Mucosa of gallbladder (tissue), 1 donor: ENCODE measurements at regions not wholly inside any gene's neighbourhood (a gene's known extent, or its start where the extent isn't known, plus 50 kb on each side); places are given as distances from the start of the nearest gene placed in this dataset.
"Not testable (repeated sequence)": the region's sequence is repeated elsewhere in the genome, so short reads cannot be mapped to it uniquely, and the experiment has no call there.

Experiments
- DNase-seq: peaks from one replicate; pipeline ENCODE4 v3.0.0-alpha.2; 2020; ENCODE audit warnings: low spot score
- donor health status: DM: no; HTN: no; CAD: no.

DNA sequence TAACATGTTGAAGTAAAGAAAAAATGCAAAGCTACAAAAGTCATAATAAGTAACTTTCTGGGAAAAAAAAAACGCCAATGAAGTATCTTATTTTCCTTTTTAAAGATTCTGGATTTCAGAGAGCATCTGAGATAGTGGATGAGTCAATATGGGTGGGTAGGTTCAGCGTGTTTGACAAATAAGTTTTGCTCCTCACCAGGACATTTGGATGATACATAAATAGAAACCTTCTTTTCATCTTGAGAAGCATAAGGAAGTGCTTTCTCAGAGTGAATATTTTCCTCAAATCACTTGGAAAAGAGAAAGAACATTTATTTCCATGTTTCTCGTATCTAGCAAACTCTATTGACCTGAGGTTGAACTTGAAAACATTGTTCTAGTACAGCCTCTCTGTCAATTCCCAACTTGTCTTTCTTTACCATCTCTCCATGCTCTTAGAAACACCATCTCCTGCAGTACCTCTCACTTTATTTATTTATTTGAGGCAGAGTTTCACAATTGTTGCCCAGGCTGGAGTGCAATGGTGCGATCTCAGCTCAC lies 463.2 kb downstream of the KLF5 start:
- DNase-seq: no peak

DNA sequence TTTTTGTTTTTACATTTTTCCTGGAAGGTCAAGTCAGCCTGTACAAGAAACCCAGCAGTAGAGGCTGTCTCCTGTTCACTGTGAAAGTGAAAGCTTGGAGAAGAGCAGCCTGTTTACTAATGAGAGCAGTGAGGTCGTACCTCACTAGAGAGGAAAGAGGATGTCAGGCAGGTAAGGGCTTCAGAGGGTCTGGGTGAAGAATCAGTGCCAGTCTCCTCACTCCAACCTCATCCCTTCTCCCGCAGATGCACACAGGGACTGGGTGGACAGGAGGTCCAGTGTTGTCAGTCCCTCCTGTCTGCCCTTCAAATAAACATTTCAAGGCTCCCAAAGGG lies 462.5 kb downstream of the KLF5 start:
- no peak for DNase-seq

DNA sequence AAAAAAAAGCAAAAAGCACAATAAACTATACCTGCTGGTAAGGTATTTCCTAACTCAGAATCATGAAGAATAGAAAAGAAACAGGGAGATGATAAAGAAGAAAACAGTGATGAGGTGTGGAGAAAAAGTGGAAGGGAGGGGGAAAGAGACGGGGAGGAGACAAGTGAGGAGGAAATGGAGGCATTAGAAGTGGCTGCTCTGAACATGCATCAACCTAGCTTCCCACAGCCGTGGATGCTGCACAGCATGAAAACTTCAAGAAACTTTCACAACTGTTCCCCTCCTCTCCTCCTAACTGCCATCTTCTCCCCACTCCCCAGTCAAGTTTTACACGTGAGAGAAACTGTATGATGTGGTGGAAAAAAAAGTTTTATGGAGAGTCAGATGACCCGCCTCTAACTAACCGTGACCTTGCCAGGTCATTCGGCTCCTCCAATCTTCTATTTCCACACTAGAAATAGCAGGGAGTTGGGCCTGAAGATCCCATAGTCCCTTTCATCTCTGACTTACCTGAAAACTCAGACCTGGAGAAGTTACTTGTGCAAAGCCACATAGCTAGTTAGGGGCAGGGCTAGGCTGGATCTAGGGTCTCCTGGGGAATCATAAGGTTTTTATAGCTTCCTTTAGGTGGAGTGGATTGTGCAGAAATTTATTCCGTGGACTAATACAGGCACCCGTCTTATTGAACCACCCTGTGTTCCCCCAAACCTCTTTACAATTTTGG lies 461.9 kb downstream of the KLF5 start:
- no peak for DNase-seq

DNA sequence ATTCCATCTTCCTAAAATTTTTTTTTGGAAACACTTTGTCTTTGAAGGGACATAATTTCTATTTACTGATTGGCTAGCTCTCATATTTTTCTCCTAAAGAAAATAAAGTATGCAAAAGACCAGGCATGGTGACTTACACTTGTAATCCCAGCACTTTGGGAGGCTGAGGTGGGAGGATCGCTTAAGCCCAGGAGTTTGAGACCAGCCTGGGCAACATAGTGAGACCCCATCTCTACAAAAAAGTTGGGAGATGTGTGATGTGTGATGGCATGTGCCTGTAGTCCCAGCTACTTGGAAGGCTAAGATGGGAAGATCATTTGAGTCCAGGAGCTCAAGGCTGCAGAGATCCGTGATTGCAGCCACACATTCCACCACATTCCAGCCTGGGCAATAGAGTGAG lies 461.3 kb downstream of the KLF5 start:
- not testable (repeated sequence) for DNase-seq

DNA sequence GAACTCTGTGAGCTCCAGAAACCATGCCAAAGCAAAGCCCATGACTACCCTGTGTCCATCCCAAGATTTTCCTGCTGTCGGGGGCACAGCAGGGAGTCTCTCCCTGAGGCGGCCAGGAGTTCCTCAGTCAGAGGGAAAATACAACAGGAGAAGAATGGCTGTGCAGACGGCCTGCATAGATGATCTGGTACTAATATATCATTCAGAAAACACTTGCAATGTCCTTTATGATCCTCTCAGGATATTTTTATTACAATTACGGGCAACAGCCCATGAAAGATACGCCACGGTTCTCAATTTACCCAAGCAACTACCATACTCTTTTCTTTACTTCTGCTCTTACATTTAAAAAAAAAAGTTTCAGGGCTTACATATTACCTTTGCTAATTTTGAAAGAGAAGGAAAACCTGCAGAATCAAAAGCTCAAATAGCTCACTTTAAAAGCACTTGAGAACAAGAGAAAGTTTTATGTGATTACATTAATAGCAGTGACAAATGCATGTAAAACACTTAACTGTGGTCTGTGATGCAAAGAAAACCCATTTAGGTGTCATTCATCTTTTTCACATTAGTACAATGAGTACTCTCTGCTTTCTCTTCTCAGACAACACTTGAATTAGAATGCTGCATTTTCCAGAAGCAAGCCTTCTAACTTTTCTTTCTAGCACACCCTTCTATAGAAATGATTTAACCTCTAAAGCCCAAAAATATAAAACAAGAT lies 460.8 kb downstream of the KLF5 start:
- no peak for DNase-seq

DNA sequence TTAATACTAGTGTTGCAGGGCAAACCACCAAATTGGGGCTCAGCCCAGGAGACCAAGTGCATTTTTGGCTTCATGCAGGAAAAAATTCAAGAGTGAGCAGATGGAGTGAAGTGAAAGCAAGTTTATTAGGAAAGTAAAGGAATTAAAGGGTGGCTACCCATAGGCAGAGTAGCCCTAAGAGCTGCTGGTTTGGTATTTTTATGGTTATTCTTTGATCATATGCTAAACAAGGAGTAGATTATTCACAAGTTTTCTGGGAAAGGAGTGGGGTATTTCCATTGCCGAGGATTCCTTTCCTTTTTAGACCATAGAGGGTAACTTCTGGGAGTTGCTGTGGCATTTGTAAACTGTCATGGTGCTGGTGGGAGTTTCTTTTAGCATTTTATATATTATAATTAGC lies 459.0 kb downstream of the KLF5 start:
- DNase-seq: no peak

DNA sequence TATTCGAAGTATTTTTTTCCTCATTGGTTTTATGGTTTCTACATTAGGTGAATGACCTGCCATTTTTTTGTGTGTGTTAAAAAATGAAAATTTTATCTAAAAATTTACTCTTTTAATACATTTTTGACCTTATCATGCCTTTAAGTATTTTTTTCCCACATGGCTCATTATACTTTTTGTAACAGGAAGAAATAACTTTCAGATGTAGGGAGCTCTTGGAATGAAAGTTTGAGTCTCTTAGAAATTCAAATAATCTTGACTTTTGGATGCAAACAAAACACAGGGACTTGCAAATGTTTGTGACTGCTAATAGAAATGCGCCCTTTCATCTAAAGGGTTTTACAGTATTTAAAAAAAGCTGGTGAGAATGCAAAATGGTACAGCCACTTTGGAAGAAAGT lies 457.9 kb downstream of the KLF5 start:
- no peak for DNase-seq

DNA sequence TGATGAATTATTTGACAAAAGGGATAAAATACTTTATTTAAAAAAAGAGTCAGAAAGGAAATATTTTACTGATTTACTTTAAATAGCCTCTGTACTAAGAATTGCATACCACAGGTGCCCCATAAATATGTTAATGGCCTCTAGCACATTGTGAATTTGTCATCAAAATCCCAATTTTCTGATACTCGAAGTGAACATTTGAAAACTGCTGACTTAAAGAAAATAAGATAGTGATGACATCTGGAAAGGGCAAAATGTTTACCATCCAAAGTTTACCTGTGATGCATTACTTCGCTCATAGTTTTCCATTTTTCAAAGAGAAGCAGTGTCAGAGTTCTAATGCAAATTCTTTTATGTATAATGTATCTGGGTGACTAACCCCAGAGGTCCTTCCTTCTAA lies 455.4 kb downstream of the KLF5 start:
- DNase-seq: no peak

DNA sequence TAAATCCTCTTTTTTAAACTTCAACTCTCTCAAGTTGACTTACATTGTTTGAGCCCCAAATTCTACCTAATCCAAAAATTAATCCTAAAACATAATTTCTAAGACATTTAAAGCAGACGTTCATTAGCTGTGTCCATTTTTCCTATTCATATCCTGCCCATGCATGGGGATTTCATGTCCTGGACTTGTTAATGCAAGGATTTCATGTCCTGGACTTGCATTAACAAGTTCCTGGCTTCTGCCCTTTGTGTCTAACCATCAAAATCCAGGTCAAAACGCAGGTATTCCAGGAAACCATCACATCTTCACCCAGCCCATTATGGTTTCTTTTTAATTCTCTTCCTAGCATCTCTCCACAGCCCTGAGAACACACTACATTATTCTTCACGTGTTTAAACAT lies 454.9 kb downstream of the KLF5 start:
- no peak for DNase-seq

DNA sequence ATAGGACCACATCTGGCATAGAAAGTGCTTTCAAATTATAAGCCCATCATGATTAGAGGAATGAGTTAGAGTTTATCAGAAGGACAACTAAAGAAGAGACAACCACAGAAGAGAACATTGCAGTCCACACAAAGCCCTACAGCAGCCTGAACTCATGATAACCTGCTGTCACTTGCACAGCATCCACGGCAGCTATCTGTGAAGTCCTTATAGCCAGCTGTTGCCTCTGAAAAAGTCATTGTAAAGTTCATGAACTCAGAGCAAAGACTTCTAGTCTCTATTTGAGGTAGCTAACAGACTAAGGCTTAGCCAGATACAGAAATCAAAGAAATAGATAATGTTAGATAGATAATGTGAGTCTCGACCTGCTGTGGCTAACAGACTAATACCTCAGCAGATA lies 450.0 kb downstream of the KLF5 start:
- DNase-seq: no peak

DNA sequence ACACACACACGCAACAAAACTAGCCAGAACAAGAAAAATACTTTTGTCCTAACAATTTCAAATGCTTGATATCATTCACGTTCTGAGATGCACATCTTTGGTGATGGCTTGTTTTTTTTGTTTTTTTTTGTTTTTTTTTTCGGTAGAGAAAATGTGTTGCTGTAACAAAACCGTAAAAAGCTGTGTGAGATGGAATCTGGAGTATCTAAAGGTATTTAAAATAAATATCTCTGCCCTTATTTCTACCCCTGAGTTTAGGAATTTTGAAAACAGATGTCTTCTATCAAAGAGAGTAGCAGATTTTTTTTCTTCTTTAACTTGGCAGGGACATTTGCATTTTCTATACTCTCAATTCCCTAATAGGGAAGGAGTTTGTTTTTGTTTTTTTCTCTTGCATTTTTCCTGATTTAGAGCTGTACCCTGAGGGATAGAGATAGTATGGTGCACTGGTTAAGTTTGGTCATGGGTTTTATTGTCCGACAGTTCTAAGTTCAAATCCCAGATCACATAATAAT lies 446.6 kb downstream of the KLF5 start:
- DNase-seq: no peak

DNA sequence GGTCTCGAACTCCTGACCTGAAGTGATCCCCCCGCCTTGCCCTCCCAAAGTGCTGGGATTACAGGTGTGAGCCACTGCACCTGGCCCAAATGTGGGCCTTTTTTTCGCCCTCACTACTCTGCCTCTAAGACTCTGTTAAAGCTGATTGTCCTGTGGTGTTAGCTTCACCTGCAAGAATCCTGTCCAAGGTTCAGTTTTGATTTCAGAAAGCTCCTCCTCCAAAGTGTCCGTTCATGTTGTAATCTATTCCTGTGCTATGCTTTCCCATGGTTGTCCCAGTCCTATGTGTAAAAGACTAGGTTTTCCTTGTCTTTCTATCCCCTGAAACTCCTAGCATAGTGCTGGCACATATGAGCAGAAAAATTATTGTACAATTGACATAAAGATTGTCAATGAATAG lies 440.9 kb downstream of the KLF5 start:
- no peak for DNase-seq

DNA sequence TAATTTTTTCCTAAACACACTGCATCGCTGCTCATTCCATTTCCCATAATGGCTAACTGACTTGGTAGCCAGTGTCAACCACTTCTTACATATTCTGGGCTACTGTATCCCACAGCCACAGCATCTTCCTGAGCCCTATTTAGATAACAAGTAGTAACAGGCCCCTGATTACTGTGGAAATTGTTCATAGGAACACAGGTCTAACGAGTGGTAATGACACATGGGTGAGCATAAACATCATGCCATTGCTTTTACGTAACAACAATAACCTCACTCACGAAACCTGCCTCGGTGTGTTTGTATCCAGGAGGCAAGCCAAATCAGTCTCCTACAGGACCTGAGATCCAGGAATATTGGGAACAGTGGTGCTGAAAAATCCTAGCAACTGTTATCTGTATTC lies 438.6 kb downstream of the KLF5 start:
- no peak for DNase-seq

DNA sequence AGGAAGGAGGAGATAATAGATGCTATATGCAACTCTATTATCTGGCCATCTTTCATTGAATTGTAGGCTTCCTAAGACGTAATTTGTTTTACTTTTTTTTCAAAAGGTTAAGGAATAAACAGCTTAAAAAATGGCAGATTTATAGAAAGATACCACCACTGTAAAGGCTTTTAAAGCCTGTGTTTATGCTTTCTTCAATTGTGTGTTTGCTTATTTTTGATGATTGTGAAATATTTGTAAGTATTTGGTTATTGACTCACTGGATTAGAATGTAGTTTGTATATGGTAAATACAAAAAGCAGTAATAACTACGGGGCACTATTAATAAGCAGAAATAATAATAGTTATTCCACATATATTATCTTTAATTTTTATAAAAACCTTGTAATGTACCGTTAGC lies 437.9 kb downstream of the KLF5 start:
- no peak for DNase-seq

DNA sequence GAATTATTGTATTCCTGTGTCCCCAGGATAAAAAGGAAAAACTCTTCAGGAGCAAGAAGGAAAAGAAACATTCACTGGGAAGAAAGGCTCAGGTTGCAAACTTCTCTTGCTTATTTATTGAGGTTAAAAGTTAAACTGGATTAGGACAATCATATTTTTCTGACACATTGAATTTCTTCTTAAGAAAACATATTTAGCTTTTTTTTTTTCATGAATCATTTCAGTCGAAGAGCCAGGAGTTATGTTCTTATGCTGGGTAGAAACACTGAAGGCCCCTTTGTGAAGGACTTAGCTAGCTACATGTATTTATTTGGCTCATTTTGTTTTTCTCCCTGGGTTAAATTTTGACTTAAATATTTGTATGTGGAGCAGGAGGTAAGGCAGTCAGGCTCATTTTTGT lies 434.0 kb downstream of the KLF5 start:
- no peak for DNase-seq

DNA sequence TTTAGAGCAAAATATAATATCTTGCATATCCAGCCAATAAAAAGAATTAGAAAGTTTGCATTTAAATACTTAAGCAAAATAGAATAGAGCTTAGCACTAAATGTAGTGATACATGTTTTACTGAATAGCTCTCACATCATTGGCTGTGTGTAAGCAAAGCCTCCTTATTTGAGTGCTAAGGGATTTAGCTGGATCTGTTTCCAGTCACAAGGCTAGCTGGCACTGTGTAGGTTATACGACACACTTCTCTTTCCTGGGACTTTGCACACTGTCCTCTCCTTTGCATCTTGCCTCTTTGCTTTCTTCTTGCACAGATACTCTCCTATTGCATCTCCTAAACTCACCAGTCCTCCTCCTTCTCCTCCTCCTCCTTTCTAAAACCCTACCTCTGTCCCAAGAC lies 423.8 kb downstream of the KLF5 start:
- DNase-seq: no peak

DNA sequence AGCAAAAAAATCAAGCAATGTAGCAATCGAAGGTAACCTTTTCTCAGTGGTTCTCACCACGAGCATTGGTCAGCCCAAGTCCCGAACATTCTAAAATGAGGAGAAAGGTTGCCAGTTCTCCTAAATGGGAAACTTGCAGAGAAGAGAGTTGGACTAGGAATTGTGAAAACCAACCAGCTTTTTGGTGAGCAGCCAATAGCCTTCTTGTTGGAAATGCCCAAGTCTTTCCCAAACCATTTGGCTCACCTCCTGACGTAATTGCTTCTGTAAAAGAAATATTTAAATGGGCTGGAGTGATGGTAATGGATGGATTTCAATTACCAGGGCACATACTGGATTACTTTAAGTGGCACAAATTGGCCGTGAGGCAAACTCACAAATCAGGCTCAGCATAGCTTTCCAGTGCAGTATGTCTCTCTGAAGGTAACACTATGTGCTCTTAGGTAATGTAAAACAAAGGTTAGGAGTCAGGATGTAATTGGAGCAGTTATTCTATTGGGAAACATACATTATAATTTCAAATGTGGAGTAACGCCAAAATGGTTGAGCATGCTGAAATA lies 423.2 kb downstream of the KLF5 start:
- no peak for DNase-seq

DNA sequence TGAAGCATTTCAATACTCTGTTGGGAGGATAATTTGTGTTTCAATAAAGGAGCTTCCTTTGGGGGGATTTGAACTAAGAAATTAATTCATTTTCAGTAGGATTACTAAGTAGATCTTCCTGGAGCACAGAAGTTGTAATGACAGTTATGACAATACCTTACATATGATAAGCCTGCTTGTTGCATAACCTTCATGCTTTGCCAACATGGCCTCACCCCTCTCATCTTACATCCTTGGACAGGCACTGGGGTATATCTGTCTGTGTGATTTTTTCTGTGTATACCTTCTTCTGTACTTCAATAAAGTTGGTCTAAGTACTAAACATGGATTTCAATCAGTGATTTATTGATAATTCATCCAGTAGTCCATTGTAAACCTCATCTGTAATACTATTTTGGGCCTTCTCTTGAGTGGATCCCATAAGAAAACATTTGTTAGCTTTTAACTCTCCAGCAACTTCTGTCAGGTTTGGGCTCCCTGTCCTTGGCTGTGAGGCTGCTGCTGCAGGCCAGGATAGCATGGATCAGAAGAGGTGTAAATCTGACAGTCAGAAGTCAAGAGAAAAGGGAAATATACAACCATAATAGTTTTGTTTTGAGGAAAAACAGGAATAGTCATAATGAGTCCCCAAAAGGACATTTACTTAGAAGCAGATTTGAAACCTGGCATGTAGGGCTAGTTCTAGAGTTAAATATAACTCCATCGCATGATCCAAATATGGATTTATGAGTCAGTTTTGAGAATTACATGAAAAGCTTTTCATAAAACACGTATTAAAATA lies 422.2 kb downstream of the KLF5 start:
- DNase-seq: no peak

DNA sequence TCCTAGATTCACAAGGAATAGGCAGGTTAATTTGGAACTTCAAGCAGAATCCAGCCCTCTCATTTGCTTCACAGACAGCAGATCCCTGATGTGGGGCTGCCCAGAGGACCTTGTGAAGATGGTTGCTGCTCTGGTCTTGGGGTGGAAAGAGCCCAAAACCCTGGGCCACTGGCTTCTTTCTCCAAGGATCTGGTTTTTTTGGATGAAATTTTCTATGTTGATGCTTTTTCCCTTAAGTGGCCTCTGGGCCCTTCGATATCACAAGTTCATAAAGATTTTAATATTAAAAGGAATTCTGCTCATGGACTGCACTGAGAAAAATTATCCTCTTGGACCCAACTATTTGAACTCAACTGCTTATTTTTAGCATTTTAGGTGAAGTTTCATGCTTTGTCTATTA lies 421.1 kb downstream of the KLF5 start:
- no peak for DNase-seq

DNA sequence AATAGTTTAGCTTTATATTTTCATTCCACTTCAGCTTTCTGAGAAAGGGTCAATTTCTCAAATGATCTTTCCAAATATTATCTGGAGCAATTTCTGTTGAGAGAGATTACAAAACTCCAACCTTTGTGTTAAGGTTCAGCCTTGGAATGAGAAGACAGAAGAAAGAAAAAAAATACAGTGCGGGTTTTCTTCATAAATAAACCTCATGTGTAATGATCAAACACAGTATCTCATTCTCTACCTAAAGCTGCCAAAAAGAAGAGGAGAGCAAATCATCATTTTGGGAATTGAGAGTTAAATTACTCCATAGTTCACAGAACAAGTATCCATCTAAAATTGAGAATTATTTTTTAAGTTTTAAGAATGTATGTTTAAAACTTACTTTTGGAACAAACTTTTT lies 420.5 kb downstream of the KLF5 start:
- no peak for DNase-seq

DNA sequence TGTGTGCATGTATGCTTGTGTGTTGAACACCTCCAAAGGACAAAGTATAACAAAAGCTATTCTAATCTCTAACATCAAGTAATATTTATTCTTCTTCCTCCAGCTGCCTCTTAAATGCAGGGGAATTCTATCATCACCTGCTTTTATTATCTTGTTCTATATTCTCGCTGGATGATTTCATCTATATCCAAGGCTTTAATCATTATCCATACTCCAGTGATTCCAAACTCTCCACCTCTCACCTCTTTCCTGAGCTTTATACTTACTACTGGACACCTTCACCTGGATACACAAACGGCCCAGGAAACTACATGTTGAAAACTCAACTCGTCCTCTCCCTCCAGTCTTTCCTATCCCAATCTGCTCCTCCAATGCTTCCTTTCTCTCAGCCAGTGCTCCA lies 418.6 kb downstream of the KLF5 start:
- no peak for DNase-seq

DNA sequence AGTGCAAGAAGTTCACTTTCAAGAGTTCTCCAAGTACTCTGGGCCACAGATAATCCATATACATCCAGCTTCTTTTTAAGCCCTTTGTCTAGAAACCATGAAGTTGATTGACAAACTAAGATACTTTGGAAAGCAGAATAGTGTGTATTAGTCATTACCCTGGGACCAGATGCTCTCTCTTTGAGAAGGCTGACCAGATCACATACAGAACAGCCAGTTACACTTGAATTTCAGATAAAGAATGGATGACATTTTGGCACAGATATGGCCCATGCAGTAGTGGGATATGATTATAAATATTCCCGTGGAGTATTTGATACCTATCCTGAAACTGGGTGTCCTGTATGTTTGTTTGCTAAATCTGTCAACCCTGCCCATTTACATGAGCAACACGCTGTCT lies 414.2 kb downstream of the KLF5 start:
- no peak for DNase-seq
